Activated T-helper 17 cell treated with anti-CD3 and anti-CD28 coated beads, Interleukin-2, amount 50 U/mL, for 72 hours (primary cell): ENCODE measurements at regions not wholly inside any gene's neighbourhood (a gene's known extent, or its start where the extent isn't known, plus 50 kb on each side); places are given as distances from the start of the nearest gene placed in this dataset.
A peak's percentile ranks its signal among the peaks of the same experiment; 100 is the strongest.

Source experiments
- ATAC-seq: fragments of 150-1000 bp; cut with Tn5 transposase; replicated peaks from 2 replicates; pipeline ENCODE4 v1.10.0; 2021; ENCODE audit warnings: mild to moderate bottlenecking, moderate library complexity
- H3K27ac Mint-ChIP-seq: one replicate; pipeline ENCODE4 v1.8.0; 2022; ENCODE audit warnings: mixed read lengths
- H3K27me3 Mint-ChIP-seq: one replicate; pipeline ENCODE4 v1.8.0; 2022; ENCODE audit warnings: mixed read lengths
- H3K36me3 Mint-ChIP-seq: one replicate; pipeline ENCODE4 v1.8.0; 2022; ENCODE audit warnings: low read depth, mild to moderate bottlenecking, mixed read lengths
- H3K4me1 Mint-ChIP-seq: one replicate; pipeline ENCODE4 v1.8.0; 2022; ENCODE audit warnings: mixed read lengths
- H3K4me3 Mint-ChIP-seq: one replicate; pipeline ENCODE4 v1.8.0; 2022; ENCODE audit warnings: mild to moderate bottlenecking, mixed read lengths
- H3K9me3 Mint-ChIP-seq: one replicate; pipeline ENCODE4 v1.8.0; 2022; ENCODE audit warnings: mixed read lengths

DNA sequence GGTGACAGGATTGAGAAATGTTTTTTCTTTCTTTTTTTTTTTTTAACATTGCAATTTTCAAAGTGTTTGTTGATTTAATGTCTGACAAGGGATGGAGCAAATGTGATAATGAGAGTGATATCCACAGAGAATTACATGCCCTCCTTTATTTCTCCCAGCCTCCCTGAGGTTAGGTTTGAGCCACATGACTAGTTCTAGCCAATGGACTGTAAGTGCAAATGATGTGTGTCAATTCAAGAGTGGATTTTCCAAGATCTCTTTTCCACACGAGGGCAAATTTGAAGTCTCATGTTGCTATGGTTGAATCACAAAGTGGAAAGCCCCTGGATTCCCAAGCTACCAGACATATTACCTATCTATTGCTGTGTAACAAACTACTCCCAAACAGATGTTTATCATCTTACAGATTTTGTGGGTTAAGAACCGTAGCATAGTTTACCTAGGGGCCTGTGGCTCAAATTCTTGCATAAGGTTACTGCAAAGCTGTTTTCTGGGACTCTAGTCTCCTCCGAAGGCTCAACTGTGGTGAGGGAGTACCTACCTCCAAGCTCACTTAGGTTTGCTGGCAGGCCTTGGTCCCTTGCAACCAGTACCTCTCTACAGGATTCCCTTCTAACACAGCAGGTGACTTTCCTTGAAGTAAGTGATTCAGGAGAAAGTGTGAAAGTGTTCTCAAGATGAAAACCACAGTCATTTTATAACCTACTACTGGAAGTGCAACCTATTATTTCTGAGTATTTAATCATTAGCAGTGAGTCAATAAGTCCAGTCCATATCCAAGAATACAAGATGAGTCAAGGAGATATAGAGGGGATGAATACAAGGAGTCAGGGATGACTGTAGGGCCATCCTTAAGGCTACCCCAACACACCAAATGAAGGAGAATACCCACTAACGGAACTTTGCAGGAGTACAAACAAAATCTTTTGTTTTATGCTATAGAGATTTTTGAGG lies 533.6 kb downstream of the PTPRC start:
- ATAC-seq: peak; percentile 63
- no peaks in the 10 kb centered on the region for H3K36me3 Mint-ChIP-seq
- peak overlapping the region; percentile 53 for H3K27ac Mint-ChIP-seq
- no peaks in the 10 kb centered on the region for H3K9me3 Mint-ChIP-seq
- H3K27me3 Mint-ChIP-seq: no peaks in the 10 kb centered on the region
- peak overlapping the region; percentile 50 for H3K4me3 Mint-ChIP-seq
- peaks cover 40% of the 10 kb centered on the region for H3K4me1 Mint-ChIP-seq

DNA sequence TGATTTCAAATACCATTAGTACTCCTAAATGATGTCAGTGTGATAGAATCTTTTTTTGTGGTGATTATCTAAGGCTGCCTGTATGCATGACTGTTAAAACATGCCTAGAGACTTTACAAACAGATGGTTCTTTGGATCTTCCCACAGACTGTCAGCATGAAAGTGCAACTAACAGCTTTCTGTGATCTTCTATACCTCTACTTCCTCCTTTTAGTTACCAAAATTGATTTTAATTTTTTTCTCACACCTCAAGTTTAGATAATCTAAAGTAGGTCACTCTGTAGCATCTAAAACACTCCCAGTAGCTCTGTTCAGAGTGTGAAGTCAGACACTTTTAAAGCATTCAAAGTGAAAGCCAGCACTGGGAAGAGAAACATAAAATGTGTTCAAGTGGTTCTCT lies 534.5 kb downstream of the PTPRC start:
- Mint-ChIP-seq H3K9me3 (no peaks in the 10 kb centered on the region), H3K27me3 (no peaks in the 10 kb centered on the region), H3K4me1 (peaks cover 39% of the 10 kb centered on the region), H3K36me3 (no peaks in the 10 kb centered on the region), H3K27ac (peak overlapping the region; percentile 53), H3K4me3 (peak overlapping the region; percentile 50)
- peak; percentile 88 for ATAC-seq

DNA sequence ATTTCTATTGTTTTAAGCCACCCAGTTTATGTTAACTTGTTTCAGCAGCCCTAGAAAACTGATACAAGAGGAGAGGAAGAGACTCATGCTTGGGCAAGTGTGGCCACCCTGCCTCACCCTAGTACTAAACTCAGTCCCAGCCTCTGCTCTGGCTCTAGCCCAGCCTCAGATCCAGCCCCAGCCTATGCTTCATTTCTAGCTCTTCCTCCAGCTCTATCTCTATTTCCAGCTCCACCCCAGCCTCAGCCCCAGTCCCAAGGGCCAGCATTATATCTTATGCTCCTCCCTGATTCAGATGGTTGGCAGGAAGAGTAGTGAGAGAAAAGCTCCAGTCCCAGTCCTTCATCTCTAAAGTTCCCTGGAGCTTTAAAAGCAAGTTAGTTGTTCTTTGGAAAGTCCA lies 535.5 kb downstream of the PTPRC start:
- Mint-ChIP-seq H3K9me3 (no peaks in the 10 kb centered on the region), H3K27me3 (no peaks in the 10 kb centered on the region), H3K27ac (peak overlapping the region; percentile 44), H3K4me1 (peaks cover 31% of the 10 kb centered on the region), H3K4me3 (peak overlapping the region; percentile 50), H3K36me3 (no peaks in the 10 kb centered on the region)
- ATAC-seq: no peak

DNA sequence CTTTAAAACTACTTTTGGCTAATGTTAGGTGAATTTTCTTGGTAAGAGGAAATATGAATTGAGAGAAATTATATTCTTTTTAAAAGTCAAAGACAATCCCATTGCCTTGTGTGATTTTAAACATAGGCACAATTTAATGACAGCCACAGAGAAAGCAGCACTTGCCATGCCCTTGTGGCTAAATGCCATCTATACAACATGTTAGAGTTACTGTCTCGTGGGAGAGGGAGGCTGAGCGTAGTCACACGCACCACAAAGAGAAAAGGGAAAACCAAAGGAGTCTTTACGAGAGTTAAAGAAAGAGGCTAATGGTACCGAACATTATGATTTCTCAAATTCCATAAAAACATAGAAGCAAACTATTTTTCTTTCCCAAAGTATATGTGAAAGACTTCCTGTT lies 537.9 kb downstream of the PTPRC start:
- no peaks in the 10 kb centered on the region for H3K9me3 Mint-ChIP-seq
- no peak overlapping the region for H3K4me3 Mint-ChIP-seq
- H3K27ac Mint-ChIP-seq: no peak overlapping the region
- peaks cover 17% of the 10 kb centered on the region for H3K4me1 Mint-ChIP-seq
- no peak for ATAC-seq
- no peaks in the 10 kb centered on the region for H3K36me3 Mint-ChIP-seq
- no peaks in the 10 kb centered on the region for H3K27me3 Mint-ChIP-seq

DNA sequence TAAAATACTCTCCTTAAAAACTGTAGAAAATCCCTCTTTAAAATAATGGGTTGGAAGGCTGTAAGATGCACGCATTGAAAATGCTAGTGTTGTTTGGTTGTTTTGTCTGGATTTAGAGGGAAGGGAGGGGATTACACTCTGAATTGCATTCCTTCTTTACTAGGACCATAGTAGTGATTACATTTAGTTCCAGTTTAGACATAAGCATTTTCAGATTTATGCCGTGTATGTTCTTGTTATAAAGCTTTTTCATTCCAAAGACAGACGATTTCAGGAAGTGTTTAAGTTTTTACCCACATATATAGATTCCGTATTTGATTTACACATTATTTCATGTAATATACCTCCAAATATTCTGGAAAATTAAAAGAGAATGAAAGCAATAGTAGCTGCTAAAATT lies 538.4 kb downstream of the PTPRC start:
- no peak overlapping the region for H3K27ac Mint-ChIP-seq
- no peaks in the 10 kb centered on the region for H3K36me3 Mint-ChIP-seq
- H3K9me3 Mint-ChIP-seq: no peaks in the 10 kb centered on the region
- no peaks in the 10 kb centered on the region for H3K27me3 Mint-ChIP-seq
- H3K4me3 Mint-ChIP-seq: no peak overlapping the region
- peaks cover 17% of the 10 kb centered on the region for H3K4me1 Mint-ChIP-seq
- ATAC-seq: no peak

DNA sequence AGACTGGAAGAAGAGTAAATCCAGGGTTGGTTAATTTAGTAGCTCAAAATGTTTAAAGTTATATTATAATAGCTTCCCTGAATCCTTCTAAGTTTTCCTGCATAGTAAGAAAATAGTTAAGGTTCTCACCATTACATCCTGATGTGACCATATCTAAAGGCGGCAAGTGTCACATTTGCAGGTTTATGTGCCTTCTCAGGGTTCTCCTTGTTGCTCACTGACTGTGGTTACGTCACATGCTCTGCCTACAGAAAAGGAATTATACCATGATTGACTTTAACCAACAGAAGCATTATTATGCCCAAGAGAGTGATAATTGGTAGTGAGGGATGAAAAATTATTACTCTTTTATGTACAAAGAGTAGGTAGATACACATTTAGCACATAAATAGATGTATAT lies 539.8 kb downstream of the PTPRC start:
- Mint-ChIP-seq H3K36me3 (no peaks in the 10 kb centered on the region), H3K27ac (no peak overlapping the region), H3K4me1 (peaks cover 11% of the 10 kb centered on the region), H3K9me3 (no peaks in the 10 kb centered on the region), H3K4me3 (no peak overlapping the region), H3K27me3 (no peaks in the 10 kb centered on the region)
- no peak for ATAC-seq

DNA sequence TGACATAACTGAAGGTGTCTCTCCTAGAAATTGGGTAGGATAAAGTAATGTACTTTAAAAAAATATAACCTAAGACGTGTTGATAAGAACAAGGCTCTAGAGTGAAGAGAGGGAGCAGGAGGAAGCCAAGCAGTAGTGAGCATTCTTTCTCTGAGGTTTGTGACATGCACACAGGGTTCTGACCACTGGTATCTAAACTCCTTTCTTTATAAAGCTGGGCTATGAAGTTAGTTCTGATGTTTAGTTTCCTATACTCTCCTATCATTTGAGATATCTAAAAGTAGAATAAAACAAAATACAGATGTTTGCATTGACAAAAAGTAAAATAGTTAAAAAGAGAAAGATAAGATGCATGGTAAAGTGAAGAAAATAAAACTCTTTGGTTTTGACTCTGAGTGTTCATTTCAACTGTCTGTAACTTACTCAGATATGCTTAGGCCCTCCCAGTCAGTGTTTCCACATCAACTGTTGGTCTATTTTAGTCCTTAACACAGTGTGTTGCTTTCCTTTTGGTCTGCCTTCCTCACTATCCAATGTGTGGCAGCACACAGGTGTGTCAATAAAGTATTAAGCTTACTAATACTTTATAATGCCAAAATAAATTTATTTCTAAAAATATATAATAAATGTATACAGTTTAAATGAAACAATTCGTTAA lies 543.5 kb downstream of the PTPRC start:
- H3K27ac Mint-ChIP-seq: no peak overlapping the region
- H3K27me3 Mint-ChIP-seq: no peaks in the 10 kb centered on the region
- no peaks in the 10 kb centered on the region for H3K36me3 Mint-ChIP-seq
- H3K4me3 Mint-ChIP-seq: no peak overlapping the region
- H3K9me3 Mint-ChIP-seq: no peaks in the 10 kb centered on the region
- ATAC-seq: peak; percentile 32
- no peaks in the 10 kb centered on the region for H3K4me1 Mint-ChIP-seq

DNA sequence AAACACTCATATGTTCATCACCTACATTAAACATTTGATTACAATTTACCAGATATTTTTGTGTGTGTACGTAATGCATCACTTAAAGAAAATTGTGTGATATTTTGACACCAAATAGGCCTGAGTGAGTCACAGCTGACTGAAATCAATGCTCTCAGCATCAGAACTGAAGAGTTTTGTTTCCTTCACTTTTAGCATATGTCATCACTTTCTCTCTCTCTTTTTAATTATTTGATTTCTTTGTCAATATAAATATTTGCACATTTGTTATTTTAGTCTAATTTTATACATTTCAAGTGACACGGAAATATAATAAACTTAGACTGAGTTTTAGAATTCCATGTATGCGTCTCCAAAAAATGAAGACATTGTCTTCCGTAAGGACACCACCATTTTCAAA lies 545.3 kb downstream of the PTPRC start:
- no peaks in the 10 kb centered on the region for H3K27me3 Mint-ChIP-seq
- H3K27ac Mint-ChIP-seq: no peak overlapping the region
- ATAC-seq: no peak
- H3K4me3 Mint-ChIP-seq: no peak overlapping the region
- H3K9me3 Mint-ChIP-seq: no peaks in the 10 kb centered on the region
- no peaks in the 10 kb centered on the region for H3K4me1 Mint-ChIP-seq
- H3K36me3 Mint-ChIP-seq: no peaks in the 10 kb centered on the region

DNA sequence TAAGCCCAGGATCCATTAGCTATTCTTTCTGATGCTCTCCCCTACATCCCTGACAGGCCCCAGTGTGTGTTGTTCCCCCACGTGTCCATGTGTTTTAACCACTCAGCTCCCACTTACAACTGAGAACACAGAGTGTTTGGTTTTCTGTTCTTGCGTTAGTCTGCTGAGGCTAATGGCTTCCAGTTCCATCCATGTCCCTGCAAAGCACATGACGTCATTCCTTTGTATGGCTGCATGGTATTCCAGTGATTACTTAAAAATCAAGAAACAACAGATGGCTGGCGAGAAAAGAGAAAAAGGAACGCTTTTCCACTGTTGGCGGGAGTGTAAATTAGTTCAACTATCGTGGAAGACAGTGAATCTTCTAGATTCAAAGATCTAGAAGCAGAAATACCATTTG lies 556.0 kb downstream of the PTPRC start:
- ATAC-seq: no peak
- Mint-ChIP-seq H3K4me1 (no peaks in the 10 kb centered on the region), H3K36me3 (no peaks in the 10 kb centered on the region), H3K4me3 (no peak overlapping the region), H3K27ac (no peak overlapping the region), H3K9me3 (no peaks in the 10 kb centered on the region), H3K27me3 (no peaks in the 10 kb centered on the region)

DNA sequence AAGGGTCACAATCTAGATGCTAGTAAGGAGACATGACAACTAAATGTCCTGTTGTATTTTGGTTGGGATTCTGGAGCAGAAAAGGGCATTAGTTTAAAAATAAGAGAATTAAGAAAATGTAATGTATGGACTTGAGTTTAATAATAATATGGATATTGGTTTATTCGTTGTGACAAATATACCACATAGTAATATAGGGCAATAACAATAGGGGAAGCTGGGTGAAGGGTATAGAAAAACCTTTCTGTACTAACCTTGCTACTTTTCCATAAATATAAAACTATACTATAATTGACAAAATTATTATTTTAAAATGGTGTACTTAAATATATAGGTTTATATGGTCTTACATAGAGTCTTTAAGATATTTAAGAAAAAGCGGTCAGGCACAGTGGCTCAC lies 558.9 kb downstream of the PTPRC start:
- no peaks in the 10 kb centered on the region for H3K27me3 Mint-ChIP-seq
- H3K4me3 Mint-ChIP-seq: no peak overlapping the region
- no peak for ATAC-seq

DNA sequence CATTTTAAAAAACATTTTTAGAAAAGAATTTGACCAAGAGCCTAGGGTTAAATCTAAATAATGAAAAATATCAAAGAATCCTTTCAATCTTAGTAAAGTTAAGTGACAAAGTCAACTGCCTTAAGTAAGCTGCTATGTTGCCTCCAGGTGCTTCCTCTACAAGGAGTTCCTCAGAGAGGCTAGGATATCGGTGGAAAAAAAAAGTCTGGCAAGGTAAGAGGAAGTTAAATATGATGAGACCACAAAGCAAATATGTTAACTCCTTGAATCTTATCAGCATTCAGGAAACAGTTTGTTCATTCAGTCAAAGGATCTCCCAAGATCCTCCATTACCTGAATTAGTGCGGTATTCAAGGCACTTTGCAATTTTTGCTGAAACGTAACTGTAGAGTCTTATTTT lies 563.5 kb downstream of the PTPRC start:
- no peaks in the 10 kb centered on the region for H3K4me1 Mint-ChIP-seq
- no peak overlapping the region for H3K27ac Mint-ChIP-seq
- H3K9me3 Mint-ChIP-seq: no peaks in the 10 kb centered on the region
- no peak for ATAC-seq
- H3K27me3 Mint-ChIP-seq: no peaks in the 10 kb centered on the region
- H3K4me3 Mint-ChIP-seq: no peak overlapping the region
- no peaks in the 10 kb centered on the region for H3K36me3 Mint-ChIP-seq

More for the DNA sequence above, 558.9 kb downstream of the PTPRC start:
- no peaks in the 10 kb centered on the region for H3K4me1 Mint-ChIP-seq
- no peaks in the 10 kb centered on the region for H3K36me3 Mint-ChIP-seq
- H3K27ac Mint-ChIP-seq: no peak overlapping the region
- no peaks in the 10 kb centered on the region for H3K9me3 Mint-ChIP-seq

DNA sequence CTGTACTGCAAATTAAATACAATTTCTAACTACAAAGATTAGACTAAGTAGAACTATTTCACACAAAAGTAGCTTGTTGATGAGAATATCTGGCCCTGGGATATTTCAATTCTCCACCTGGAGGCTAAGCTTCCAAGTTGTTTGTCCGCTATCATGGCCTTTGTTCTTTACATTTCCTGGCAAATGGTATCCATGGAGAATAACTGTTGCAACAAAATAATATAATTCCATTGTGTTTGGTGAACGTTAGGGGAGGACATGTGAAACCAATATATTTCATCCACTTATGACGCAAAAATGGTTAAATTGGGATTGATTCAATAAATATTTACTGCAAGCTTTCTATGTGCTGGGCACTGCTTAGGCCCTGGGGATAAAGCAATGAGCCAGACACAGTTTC lies 565.4 kb downstream of the PTPRC start:
- Mint-ChIP-seq H3K27me3 (no peaks in the 10 kb centered on the region), H3K4me3 (no peak overlapping the region), H3K4me1 (no peaks in the 10 kb centered on the region), H3K9me3 (no peaks in the 10 kb centered on the region), H3K27ac (no peak overlapping the region), H3K36me3 (no peaks in the 10 kb centered on the region)
- no peak for ATAC-seq

DNA sequence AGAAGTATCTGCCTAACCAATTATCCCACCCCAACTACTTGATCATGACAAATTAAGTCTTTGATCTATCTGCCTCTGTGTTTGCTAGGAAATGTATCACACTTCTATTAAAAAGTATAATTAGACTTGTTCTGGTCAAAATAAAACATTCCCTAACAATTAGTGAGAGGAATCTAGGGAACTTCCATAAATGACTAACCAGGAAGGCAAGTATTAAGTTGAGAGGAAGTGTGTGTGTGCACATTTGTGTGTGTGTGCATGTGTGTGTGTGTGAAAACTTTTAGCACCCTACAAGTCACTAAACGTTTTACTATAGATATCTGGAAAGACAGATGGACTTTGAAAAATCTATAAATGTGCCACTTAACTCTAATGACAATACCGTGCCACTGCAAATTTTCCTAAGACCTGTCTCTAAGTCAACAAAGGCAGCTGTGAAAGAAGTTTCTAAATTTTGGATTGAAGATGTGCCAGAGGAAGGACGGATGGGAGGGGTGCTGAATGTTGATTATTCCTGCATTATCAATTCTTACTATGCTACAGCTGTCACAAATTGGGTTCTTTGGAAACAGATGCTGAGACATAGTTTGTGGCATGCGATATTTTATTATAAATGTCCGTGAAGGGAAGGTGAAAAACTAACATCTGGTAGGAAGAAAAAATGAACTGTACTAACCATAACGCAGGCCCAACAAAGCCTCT lies 567.1 kb downstream of the PTPRC start:
- no peak overlapping the region for H3K27ac Mint-ChIP-seq
- H3K4me1 Mint-ChIP-seq: no peaks in the 10 kb centered on the region
- no peaks in the 10 kb centered on the region for H3K36me3 Mint-ChIP-seq
- no peaks in the 10 kb centered on the region for H3K9me3 Mint-ChIP-seq
- ATAC-seq: no peak
- no peaks in the 10 kb centered on the region for H3K27me3 Mint-ChIP-seq
- H3K4me3 Mint-ChIP-seq: no peak overlapping the region

DNA sequence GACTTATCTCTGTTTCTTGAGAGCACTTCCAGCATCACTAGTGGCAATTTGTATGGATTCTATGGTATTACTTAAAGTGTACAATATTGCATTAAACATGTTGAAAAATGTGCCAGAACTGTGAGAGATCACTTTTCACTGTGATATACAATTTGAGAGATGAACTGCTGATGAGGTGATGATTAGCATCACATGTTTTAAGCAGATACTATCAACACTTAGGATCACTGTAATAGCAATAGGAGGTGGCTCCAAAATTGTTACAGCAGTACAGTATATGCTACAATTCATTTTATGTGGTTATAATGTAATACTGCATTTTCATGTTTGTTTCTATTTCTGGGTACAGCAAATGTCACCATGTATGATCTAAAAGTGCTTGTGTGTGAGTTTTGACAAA lies 570.0 kb downstream of the PTPRC start:
- Mint-ChIP-seq H3K9me3 (no peaks in the 10 kb centered on the region), H3K27me3 (no peaks in the 10 kb centered on the region), H3K27ac (no peak overlapping the region), H3K36me3 (no peaks in the 10 kb centered on the region), H3K4me3 (no peak overlapping the region), H3K4me1 (no peaks in the 10 kb centered on the region)
- no peak for ATAC-seq

DNA sequence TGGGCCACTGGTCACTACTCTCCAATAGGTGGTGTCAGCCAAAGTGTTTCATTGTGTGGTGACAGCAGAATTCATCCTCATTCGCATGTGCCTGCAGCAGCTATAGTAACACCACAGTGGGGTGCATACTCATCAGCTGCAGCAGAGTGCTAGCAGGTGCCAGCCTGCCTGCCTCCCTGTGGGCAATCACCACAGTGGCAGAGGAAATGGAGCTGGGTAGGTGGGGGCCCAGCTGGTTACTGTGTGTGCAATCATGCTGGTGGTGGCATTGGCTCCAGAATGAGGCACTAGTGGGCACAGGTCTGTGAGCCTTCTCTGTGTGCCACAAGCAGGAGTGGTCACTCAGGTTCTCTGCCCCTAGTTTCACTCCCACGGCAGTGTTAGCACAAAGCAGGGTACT lies 579.2 kb downstream of the PTPRC start:
- Mint-ChIP-seq H3K4me3 (no peak overlapping the region), H3K27ac (no peak overlapping the region), H3K9me3 (peaks cover 5% of the 10 kb centered on the region), H3K27me3 (no peaks in the 10 kb centered on the region), H3K4me1 (peaks cover 4% of the 10 kb centered on the region), H3K36me3 (no peaks in the 10 kb centered on the region)
- ATAC-seq: peak; percentile 32
